HUES48 (cell line): ENCODE measurements at regions not wholly inside any gene's neighbourhood (a gene's known extent, or its start where the extent isn't known, plus 50 kb on each side); places are given as distances from the start of the nearest gene placed in this dataset.
"Not testable (repeated sequence)": the region's sequence is repeated elsewhere in the genome, so short reads cannot be mapped to it uniquely, and the experiment has no call there.

Experiments
- H3K27ac ChIP-seq: one replicate; pipeline ENCODE4 v1.7.0; 2013; ENCODE audit warnings: low read depth, low read length, inconsistent platforms
- H3K27me3 ChIP-seq: 2 replicates; pipeline ENCODE4 v1.6.1; 2013; ENCODE audit warnings: mild to moderate bottlenecking, low read length; ENCODE audit not compliant: control insufficient read depth, insufficient read depth
- H3K36me3 ChIP-seq: 2 replicates; pipeline ENCODE4 v1.6.1; 2013; ENCODE audit warnings: low read length; ENCODE audit not compliant: control insufficient read depth, insufficient read depth
- H3K4me1 ChIP-seq: 2 replicates; pipeline ENCODE4 v1.6.1; 2013; ENCODE audit warnings: mild to moderate bottlenecking, low read length; ENCODE audit not compliant: control insufficient read depth, insufficient read depth
- H3K4me3 ChIP-seq: 2 replicates; pipeline ENCODE4 v1.5.1; 2013; ENCODE audit warnings: mild to moderate bottlenecking, low read depth, low read length
- H3K9ac ChIP-seq: 2 replicates; pipeline ENCODE4 v1.6.1; 2013; ENCODE audit warnings: mild to moderate bottlenecking, low read depth, low read length, moderate library complexity
- H3K9me3 ChIP-seq: 2 replicates; pipeline ENCODE4 v1.6.1; 2013; ENCODE audit warnings: low read length; ENCODE audit not compliant: control insufficient read depth, insufficient read depth

DNA sequence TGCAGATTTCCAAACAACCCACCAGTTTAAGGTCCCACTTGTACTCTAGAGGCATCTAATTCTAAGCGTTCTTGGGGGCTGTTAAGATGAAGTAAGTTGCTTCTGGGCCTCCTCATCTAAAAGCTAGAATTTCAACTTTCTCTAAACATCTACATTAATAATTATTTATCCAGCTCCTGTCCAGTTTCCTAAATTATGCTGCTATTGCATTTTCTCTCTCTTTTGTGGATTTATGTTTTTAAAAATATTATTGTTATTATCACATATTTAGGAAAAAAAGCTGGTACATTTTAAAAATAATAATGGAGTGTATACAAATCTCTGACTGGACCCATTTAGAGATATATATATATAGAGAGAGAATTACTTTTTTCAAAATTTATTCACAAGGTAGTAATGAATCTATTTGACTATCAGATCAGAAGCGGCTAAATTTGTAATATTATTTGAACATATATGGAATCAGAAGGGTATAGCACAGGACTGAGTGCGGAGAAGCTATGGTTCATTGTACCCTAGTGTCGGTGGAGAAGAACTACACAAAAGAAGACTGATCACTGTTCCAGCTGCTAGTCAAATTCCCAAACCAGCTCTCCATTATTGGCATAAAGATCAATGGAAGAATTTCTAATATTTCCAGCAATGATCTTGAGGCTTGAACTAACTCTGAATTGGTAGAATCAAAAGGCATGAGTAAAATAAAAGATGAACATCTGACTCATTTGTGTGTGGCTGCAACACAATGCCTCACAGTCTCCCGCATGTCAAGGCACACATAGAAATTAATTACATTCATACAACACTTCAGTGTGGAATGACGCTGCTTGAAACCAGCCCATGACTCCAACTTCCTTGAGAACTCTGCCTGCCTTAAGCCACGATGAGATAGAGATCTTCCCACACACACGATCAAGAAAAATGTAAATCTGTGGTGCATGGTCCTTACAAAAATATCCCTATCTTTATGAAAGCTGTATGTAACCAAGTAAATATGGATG is 433.4 kb upstream of the OR4E1 start:
- H3K27ac ChIP-seq: no peak overlapping the region
- no peak overlapping the region for H3K9ac ChIP-seq
- no peaks in the 10 kb centered on the region for H3K4me1 ChIP-seq
- no peaks in the 10 kb centered on the region for H3K9me3 ChIP-seq
- no peak overlapping the region for H3K4me3 ChIP-seq
- H3K36me3 ChIP-seq: no peaks in the 10 kb centered on the region
- no peaks in the 10 kb centered on the region for H3K27me3 ChIP-seq

DNA sequence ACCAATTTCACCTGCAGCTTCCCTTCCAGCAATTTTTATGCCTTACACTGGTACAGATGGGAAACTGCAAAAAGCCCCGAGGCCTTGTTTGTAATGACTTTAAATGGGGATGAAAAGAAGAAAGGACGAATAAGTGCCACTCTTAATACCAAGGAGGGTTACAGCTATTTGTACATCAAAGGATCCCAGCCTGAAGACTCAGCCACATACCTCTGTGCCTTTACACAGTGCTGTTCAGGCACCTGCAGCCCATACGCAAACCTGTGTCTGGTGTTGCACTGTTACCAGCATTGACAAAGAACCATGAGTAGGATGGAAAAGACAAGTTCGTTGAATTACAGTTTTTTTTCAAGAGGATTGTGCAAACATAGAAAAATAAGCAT is 432.0 kb upstream of the OR4E1 start:
- Histone ChIP-seq H3K9me3 (no peaks in the 10 kb centered on the region), H3K27me3 (no peaks in the 10 kb centered on the region)

DNA sequence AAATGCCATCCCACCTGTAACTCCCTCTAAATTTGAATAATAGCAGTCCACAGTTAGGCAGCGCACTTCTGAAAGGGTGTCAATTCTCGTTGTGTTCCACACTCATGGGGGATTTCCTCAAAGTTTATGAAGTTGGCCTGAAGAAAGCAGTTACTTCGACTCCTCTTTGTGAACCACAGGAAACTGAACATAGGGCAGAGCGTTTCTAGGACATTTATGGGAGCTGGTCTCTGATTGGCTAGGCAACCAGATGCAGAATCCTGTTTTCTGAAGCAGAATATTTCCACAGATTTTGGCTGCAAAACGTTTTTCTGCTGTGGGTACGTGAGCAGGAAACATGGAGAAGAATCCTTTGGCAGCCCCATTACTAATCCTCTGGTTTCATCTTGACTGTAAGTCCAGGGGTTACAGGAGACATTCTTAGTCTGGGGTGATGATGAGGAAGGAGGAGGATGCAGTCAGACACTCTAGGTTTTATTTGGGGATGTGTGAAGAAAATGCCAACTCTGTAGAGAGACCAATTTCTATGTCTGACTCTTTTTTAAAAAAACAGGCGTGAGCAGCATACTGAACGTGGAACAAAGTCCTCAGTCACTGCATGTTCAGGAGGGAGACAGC is 431.5 kb upstream of the OR4E1 start:
- no peak overlapping the region for H3K4me3 ChIP-seq
- no peak overlapping the region for H3K9ac ChIP-seq
- no peak overlapping the region for H3K27ac ChIP-seq
- H3K9me3 ChIP-seq: no peaks in the 10 kb centered on the region
- H3K4me1 ChIP-seq: no peaks in the 10 kb centered on the region
- no peaks in the 10 kb centered on the region for H3K27me3 ChIP-seq
- H3K36me3 ChIP-seq: no peaks in the 10 kb centered on the region

More for the DNA sequence above, 432.0 kb upstream of the OR4E1 start:
- H3K4me1 ChIP-seq: no peaks in the 10 kb centered on the region
- H3K27ac ChIP-seq: no peak overlapping the region
- H3K36me3 ChIP-seq: no peaks in the 10 kb centered on the region
- no peak overlapping the region for H3K9ac ChIP-seq
- no peak overlapping the region for H3K4me3 ChIP-seq

DNA sequence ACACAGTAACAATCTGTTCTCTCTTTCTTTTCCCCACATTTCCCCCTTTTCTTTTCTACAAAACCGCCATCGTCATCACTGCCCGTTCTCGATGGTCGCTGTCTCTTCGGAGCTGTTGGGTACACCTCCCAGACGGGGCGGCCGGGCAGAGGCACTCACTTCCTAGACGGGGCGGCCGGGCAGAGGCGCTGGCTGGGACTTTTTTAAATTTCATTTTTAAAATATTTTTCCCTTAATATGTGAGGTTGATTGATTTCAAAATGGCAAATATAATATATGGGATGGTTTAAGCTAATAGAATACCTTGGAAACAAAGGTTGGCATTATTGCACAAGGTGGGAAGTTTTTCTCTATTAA is 427.1 kb upstream of the OR4E1 start:
- not testable (repeated sequence) for H3K27ac ChIP-seq, H3K9ac ChIP-seq

DNA sequence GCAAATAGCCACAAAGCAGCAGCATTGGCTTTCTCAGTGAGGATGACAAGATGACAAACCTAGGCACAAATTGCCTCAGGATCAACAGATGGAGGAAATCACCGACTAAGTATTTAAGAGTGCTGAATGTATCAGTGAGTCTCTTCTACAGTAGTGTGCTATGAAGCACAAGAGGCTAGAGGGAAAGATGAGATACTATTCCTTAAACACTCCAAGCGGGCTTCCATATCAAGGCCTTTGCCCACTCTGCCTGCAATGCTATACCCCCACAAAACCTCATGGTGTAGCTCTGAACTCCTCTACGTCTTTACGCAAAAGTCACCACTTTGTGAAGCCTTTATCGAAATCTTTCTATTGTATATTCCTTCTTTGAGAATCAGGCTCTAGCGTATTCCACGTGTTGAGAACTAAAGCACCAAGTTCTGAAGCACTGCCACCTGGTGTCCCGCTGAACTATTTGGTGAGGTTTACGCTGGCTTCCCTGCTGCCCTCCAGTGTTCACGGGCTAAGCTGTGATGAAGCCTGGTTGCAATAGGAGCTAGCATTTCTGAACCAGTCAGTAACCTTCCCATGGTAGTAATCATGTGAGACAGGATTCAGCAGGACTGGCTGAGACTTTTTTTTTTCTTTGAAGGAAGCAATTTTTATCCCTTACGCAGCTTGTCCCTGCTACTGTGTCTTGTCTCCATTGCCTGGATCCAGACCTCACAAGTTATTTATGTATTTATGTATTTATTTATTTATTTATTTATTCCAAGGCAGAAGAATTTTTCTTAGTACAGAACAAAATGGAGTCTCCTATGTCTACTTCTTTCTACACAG is 426.5 kb upstream of the OR4E1 start:
- H3K4me3 ChIP-seq: no peak overlapping the region
- no peaks in the 10 kb centered on the region for H3K9me3 ChIP-seq
- no peak overlapping the region for H3K27ac ChIP-seq
- no peaks in the 10 kb centered on the region for H3K4me1 ChIP-seq
- H3K9ac ChIP-seq: no peak overlapping the region
- H3K36me3 ChIP-seq: no peaks in the 10 kb centered on the region
- peaks cover 7% of the 10 kb centered on the region; the same call in 1 of the 2 replicates for H3K27me3 ChIP-seq

More for the DNA sequence above, 427.1 kb upstream of the OR4E1 start:
- not testable (repeated sequence) for H3K36me3 ChIP-seq, H3K27me3 ChIP-seq, H3K9me3 ChIP-seq, H3K4me1 ChIP-seq, H3K4me3 ChIP-seq

DNA sequence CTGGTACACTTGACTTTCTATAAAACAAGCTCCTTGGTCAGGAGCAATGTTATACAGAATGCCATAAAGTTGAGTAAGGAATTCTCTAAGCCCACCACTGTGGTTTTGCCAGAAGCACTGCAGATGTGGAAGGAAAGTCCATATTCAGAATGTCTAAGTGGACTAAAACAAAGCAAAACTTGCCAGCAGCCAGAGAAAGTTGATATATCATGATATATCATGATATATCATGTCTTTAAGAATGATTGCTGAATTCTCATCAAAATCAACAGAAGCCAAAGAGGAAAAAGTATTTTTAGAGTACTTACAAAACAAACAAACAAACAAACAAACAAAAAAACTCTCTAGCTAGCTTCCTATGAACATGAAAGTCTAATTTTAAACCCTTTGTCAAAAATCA is 424.8 kb upstream of the OR4E1 start:
- H3K9ac ChIP-seq: no peak overlapping the region
- H3K27me3 ChIP-seq: peaks cover 7% of the 10 kb centered on the region; the same call in 1 of the 2 replicates
- H3K27ac ChIP-seq: no peak overlapping the region
- no peak overlapping the region for H3K4me3 ChIP-seq
- H3K9me3 ChIP-seq: no peaks in the 10 kb centered on the region
- H3K36me3 ChIP-seq: no peaks in the 10 kb centered on the region
- no peaks in the 10 kb centered on the region for H3K4me1 ChIP-seq

DNA sequence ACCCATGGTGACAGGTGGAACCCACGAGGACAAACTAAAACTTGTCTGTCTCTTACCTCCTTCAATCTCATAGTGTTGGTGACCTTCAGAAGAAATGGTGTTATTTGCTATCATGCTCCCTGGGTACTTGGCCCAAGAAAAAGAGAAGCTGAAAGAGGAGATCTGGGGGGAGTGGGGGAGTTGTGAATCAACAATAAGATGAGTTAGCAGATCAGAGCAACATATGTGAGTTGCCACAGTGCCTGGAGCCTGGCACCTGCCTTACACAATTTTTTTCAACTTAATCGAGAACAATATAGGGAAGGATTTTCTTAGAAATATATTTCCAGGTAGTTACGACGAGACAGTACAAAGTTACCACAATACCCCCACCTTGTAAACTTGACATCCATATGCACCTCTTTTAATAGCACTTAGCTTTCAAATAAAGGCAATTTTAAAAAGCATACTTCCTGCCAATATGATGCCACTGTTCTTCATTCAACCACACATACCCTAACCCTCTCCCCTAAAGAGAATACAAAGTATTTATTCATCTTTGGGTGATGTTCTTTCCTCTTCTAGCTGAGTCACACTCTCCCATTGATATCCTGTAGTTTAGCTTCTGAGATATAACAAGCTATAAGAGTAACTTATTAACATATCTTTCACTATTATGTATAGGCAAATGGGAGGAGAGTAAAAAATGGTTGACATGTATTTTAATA is 424.1 kb upstream of the OR4E1 start:
- Histone ChIP-seq H3K27ac (no peak overlapping the region), H3K4me3 (no peak overlapping the region), H3K27me3 (peaks cover 7% of the 10 kb centered on the region; the same call in 1 of the 2 replicates), H3K4me1 (no peaks in the 10 kb centered on the region), H3K36me3 (no peaks in the 10 kb centered on the region), H3K9ac (no peak overlapping the region), H3K9me3 (no peaks in the 10 kb centered on the region)

DNA sequence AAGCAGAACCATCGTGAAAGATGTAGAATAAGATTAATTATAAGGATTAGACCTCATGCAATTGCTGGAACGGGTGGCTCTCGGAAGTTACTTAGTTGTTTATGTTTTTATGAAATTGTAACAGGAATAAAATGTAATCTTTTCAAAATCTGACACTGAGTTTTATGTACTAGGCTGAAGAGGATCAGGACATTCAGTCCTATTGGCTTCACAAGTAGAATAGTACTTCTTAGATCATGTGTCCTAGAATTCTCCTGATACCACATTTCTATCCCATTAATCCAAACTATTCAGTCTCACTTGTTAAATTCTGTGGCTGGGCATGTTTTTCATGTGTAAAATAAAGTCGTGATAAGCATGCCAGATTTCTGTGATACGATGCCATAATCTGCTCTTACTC is 423.5 kb upstream of the OR4E1 start:
- Histone ChIP-seq H3K9me3 (no peaks in the 10 kb centered on the region), H3K4me3 (no peak overlapping the region)

DNA sequence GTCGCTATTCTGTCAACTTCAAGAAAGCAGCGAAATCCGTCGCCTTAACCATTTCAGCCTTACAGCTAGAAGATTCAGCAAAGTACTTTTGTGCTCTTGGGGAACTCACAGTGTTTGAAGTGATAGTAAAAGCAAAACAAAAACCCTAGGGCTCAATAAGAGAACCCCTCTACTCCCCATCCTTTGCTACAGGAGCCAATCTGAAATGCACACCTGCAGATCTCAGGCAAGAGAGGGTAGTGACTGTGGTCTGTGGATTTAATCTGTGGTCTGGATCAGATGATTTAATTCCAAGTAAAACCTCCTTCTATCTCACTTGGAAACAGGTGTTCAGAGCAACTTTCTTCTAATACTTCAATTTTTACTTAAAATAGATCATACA is 422.9 kb upstream of the OR4E1 start:
- no peak overlapping the region for H3K27ac ChIP-seq
- H3K4me3 ChIP-seq: no peak overlapping the region
- no peaks in the 10 kb centered on the region for H3K9me3 ChIP-seq
- H3K27me3 ChIP-seq: peaks cover 7% of the 10 kb centered on the region; the same call in 1 of the 2 replicates
- H3K9ac ChIP-seq: no peak overlapping the region
- H3K4me1 ChIP-seq: no peaks in the 10 kb centered on the region
- H3K36me3 ChIP-seq: no peaks in the 10 kb centered on the region

More for the DNA sequence above, 423.5 kb upstream of the OR4E1 start:
- Histone ChIP-seq H3K27ac (no peak overlapping the region), H3K36me3 (no peaks in the 10 kb centered on the region), H3K9ac (no peak overlapping the region), H3K4me1 (no peaks in the 10 kb centered on the region), H3K27me3 (peaks cover 7% of the 10 kb centered on the region; the same call in 1 of the 2 replicates)

DNA sequence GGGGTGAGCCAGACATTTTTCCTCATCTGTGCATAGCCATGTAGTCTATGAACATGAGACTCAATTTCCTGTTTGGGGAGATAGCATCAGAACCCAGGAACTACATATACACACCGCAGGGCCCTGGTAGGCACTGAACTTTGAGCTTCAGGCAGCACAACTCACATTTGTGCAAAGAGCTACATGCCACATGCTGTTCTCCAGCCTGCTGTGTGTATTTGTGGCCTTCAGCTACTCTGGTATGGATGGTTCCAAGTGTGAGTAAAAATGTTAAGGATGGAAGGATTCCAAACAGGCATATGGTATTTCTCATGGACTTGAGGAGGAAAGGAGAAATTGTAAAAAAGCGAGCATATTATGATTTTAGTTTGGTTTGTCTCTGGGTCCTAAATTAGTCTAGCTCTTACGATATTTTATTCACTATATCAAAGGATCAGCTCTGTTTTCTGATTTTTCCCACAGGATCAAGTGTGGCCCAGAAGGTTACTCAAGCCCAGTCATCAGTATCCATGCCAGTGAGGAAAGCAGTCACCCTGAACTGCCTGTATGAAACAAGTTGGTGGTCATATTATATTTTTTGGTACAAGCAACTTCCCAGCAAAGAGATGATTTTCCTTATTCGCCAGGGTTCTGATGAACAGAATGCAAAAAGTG is 422.4 kb upstream of the OR4E1 start:
- H3K4me1 ChIP-seq: no peaks in the 10 kb centered on the region

More for the DNA sequence above, 422.4 kb upstream of the OR4E1 start:
- no peaks in the 10 kb centered on the region for H3K9me3 ChIP-seq
- no peak overlapping the region for H3K9ac ChIP-seq
- H3K27ac ChIP-seq: no peak overlapping the region
- H3K36me3 ChIP-seq: no peaks in the 10 kb centered on the region
- peaks cover 7% of the 10 kb centered on the region; the same call in 1 of the 2 replicates for H3K27me3 ChIP-seq
- no peak overlapping the region for H3K4me3 ChIP-seq
